H1 (cell line): ENCODE measurements at regions not wholly inside any gene's neighbourhood (a gene's known extent, or its start where the extent isn't known, plus 50 kb on each side); places are given as distances from the start of the nearest gene placed in this dataset.

Experiments used
- HDAC6 ChIP-seq: IDR thresholded peaks from one replicate; pipeline ENCODE4 v1.7.1; 2012; ENCODE audit warnings: low read depth, mild to moderate bottlenecking, inconsistent platforms, low read length, moderate library complexity
- SRF ChIP-seq: IDR thresholded peaks from 2 replicates; pipeline ENCODE4 v1.6.1; 2011; ENCODE audit warnings: mild to moderate bottlenecking, low read depth, low read length, moderate library complexity

- TF ChIP-seq SRF (no peak), HDAC6 (no peak)
These were observed 67.1 kb upstream of the ERCC4 start (continued) for GRCh38 chr16:13852827-13853226.
